Tibial nerve (tissue), 3 donors: ENCODE measurements at regions not wholly inside any gene's neighbourhood (a gene's known extent, or its start where the extent isn't known, plus 50 kb on each side); places are given as distances from the start of the nearest gene placed in this dataset.

ENCODE experiments used
- POLR2A ChIP-seq, 2 donors: fragments of 450-650 bp; IDR thresholded peaks; one replicate each; pipeline ENCODE4 v1.6.1; 2017; ENCODE audit warnings: antibody characterized with exemption in 2 of 2, mild to moderate bottlenecking in 2 of 2, moderate library complexity in 2 of 2
- TF ChIP-seq, protein P1 (sequence below), 5 experiments: fragments of 200-600 bp in 3 of 5; fragments of 450-650 bp in 2 of 5; sonication (generic) in 3 of 5; IDR thresholded peaks; one replicate each; pipeline ENCODE4 v1.5.1; 2016 to 2019; ENCODE audit warnings: antibody characterized with exemption in 5 of 5, mild to moderate bottlenecking in 3 of 5, moderate library complexity in 2 of 5

DNA sequence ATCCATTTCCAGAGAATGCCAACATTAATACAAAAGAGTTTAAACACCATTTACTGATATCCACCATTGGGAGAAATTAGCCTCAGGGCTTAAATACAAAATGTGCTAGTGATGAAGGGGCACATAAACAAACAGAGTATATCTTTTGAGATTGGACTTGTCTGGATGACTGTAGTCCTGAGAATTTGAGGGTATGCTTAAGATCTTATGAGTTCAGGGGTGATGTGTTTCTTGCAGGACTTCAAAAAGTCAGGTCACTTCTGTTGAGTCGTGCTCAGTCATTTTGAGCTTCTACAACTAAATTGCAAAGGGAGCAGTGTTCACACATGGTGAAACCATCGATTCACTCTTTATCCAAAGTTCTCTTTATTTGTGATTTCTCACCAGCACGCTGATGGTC, 425.7 kb downstream of the ATP23 start:
- no peak for TF ChIP-seq POLR2A (IDR thresholded peaks at IDR 0.05)
- TF ChIP-seq, protein P1, sequence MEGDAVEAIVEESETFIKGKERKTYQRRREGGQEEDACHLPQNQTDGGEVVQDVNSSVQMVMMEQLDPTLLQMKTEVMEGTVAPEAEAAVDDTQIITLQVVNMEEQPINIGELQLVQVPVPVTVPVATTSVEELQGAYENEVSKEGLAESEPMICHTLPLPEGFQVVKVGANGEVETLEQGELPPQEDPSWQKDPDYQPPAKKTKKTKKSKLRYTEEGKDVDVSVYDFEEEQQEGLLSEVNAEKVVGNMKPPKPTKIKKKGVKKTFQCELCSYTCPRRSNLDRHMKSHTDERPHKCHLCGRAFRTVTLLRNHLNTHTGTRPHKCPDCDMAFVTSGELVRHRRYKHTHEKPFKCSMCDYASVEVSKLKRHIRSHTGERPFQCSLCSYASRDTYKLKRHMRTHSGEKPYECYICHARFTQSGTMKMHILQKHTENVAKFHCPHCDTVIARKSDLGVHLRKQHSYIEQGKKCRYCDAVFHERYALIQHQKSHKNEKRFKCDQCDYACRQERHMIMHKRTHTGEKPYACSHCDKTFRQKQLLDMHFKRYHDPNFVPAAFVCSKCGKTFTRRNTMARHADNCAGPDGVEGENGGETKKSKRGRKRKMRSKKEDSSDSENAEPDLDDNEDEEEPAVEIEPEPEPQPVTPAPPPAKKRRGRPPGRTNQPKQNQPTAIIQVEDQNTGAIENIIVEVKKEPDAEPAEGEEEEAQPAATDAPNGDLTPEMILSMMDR (IDR thresholded peaks at IDR 0.05): no peak
